Activated CD4-positive, CD25-positive, alpha-beta regulatory T cell treated with anti-CD3 and anti-CD28 coated beads, Interleukin-2, amount 50 U/mL, for 16 hours (primary cell): ENCODE measurements at regions not wholly inside any gene's neighbourhood (a gene's known extent, or its start where the extent isn't known, plus 50 kb on each side); places are given as distances from the start of the nearest gene placed in this dataset.

Experiments
- DNase-seq: peaks from one replicate; pipeline ENCODE4 v3.0.0-alpha.2; 2020; ENCODE audit warnings: low read depth, low spot score

DNA sequence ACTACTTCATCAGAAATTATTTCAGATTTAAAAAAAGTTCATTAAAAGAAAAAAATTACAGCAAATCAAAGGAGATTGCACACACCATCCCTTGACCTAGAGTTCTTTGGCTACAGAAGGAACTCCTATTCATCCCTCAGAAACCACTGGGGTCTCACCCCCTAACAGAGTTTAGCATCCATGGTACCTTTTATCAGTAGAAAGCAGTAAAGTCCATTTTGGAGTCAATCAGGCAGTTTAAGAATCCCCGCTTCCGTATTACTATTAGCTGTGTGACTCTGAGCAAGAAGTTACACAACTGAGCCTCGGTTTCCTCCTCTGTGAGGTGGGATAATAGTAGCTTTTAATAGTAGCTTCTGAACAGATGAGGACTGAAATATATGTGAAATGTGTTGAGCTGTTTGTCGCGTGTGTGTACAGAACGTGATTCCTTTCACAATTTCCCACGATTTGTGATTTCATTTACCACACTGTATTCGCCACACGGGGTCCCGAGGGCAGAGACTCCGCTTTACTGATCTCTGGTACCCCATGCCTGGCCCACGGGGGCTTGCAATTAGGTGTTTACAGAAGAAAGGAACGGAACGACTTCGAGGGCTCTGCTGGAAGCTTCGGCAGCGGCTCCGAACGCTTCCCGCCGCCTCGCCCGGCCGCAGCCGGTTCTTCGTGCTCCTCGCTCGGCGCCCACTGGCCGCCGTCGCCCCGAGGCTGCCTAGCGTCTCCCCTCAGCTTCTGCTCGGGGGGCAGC, 72.5 kb upstream of the ZBED5 start:
- DNase-seq = no peak

DNA sequence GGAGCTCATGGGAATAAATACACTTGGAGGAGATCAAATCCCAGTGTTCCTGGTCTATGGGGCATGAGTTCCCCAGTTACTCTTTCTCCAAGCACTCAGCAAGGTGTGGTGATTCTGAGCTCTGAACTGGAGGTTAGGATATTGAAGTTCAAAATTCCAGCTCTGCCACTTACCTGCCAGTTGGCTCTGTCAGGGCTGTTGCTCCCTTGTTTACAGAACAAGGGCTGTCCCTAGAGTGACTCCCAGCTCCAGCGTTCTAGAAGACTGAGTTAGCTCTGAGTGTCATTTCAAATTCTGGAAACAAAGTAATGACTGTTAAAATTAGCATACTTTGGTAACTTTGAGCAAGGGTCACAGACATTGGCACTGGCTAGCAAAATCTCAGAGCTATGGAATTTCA, 69.7 kb upstream of the ZBED5 start:
- no peak for DNase-seq

DNA sequence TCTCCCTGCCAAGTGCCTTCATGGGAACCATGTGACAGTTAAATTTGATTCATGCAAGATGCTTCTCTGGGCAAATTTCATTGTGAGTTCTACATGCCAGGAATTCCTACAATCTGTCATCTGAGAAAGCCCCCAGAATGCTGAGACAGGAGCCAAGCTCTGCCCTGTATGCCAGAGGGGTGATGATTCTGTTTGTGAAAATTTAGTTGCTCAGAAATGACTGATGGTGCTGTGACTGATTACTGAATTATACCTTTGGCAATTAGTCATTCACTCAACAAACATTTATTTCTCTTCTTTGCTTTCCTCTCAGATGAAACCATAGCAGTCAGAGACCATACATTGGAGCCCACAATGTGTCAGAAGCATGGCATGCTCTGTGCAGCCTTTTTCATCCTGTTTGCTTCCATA, 69.0 kb upstream of the ZBED5 start:
- no peak for DNase-seq

DNA sequence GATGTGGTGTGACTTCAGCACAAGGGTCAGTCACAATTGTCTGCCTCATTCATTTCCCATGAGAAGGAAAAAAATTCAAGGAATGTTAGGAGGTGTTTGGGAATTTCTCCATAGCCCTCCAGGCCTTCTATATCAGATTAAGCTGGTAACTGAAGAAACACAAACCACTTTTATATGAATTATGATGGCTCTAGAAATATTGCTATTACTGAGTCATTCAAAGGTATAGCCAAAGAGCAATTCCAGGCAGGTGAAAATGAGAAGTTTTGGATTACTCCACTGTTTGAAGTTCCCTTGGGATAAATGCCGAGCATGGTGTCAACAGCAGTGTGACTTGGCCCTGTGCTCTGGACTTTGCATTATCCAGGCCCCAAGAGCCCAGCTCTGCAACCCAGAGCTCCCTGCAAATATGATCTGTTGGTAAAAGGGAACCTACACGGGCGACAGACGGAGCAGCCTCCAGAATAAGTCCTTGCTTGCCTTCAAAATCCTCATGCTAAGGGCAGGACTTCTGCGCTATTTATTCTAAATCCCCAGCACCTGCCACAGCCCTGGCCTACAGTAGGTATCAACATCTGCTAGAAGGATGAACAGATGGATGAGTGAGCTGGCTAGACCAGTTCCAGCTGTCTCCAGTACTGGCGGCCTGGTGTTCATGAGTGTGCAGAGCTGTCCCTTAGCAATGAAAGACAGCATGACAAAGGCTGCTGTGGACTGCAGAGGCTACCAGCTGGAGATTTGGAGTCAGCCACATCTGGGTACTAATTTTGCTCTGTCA, 67.5 kb upstream of the ZBED5 start:
- no peak for DNase-seq

DNA sequence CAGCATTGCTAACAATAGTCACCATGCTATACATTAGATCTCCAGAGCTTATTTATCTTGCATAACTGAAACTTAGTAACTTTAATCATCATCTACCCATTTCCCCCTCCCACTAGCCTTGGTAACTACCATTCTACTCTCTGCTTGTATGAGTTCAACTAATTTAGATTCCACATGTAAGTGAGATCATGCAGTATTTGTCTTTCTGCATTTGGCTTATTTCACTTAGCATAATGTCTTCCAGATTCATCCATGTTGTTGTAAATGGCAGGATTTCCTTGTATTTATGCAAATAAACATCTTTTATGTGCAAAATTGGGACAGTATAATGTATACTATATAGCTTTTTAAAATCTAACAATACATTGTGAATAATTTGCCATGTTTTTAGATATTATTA, 66.0 kb upstream of the ZBED5 start:
- no peak for DNase-seq

DNA sequence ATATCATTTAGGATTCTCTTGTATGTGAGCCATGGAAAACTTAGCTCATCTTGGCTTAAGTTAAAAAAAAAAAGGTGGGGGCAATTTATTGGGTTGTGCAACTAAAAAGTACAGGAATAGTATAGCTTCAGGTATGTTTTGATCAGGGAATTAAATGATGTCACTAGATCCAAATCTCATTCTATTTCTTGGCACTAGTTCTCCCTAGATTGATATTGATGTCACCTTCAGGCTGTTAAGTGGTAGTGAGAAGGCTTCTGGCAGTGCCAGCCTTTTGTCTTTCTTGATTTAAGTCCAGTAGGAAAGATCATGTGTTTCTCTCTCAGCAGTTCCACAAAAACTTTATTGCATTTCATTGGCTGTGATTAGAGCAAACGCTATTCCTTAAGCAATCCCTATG, 65.0 kb upstream of the ZBED5 start:
- DNase-seq = no peak

DNA sequence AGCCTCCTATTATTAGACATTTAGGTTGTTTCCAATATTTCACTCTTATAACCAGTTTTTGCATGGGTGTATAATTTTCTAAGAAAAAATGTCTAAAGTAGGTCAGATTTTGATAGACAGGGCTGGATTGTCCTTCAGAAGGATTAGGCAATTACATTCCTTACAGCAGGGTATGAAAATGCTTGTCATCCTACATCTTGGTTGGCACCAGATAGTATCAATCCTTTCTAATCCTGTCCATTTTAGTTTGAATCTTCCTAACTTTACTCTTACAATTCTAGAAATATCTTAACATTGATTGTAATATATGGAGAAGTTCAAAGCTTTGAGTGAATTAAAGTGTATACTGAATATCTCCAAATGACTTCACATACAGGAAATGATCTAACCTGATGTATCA, 63.0 kb upstream of the ZBED5 start:
- no peak for DNase-seq

DNA sequence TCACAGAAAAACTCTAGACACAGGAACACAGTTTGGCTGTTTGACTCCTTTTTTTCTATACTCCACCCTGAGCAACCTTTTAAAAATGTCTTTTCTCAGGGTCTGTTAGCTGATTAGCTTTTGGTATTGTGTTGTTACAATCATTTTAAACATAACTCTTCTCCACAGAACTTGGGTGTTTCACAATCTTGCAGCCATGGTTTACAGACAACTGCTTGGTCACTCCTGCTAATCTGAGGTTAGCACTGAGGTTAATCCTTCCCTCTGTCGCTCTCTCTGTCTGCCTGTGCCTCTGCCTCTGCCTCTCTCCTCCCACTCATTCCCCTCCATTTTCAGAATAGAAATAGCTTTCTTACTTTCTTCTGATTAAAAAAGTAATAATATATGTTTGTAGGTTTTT, 62.4 kb upstream of the ZBED5 start:
- DNase-seq = no peak

DNA sequence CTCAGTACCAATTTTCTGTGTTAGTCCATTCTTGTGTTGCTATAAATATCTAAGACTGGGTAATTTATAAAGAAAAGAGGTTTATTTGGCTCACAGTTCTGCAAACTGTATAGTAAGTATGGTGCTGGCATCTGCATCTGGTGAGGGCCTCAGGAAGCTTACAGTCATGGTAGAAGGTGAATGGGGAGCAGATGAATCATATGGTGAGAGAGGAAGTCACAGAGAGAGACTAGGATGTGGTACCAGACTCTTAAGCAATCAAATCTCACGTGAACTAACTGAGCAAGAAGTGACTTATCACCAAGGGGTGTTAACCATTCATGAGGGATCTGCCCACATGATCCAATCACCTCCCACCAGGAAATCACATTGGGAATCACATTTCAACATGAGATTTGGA, 60.8 kb upstream of the ZBED5 start:
- DNase-seq = no peak

DNA sequence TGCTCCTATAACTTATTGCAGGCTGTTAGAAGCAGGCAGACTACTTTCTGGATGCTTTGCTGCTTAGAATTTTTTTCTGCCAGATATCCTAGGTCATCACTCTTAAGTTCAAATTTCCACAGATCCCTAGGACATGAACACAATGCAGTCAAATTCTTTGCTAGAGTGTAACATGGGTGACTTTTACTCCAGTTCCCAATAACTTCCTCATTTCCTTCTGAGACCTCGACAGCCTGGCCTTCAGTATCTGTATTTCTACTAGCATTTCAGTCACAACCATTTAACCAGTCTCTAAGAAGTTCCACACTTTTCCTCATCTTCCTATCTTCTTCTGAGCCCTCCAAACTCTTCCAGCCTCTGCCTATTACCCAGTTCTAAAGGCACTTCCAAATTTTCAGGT, 60.4 kb upstream of the ZBED5 start:
- DNase-seq = no peak

DNA sequence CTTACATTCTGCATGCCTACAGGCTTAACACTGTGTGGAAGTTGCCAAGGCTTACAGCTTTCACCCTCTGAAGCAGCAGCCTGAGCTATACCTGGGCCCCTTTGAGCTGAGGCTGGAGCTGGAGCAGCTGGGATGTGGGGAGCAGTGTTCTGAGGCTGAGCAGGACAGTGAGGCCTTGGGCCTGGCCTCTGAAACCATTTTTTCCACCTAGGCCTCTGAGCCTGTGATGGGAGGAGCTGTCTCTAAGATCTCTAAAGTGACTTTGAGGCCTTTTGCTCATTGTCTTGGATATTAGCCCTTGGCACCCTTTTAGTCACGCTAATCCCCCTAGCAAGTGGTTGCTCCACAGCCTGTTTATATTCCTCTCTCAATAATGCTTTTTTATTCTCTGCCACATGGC, 59.9 kb upstream of the ZBED5 start:
- DNase-seq = no peak

DNA sequence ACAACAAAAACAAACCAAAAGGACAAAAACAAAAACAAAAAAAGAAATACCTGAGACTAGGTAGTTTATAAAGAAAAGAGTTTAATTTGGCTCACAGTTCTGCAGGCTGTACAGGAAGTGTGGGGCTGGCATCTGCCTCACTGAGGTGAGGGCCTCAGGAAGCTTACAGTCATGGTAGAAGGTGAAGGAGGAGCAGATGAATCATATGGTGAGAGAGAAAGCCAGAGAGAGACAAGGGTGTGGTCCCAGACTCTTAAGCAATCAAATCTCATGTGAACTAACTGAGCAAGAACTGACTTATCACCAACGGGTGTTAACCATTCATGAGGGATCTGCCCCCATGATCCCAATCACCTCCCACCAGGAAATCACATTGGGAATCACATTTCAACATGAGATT, 58.8 kb upstream of the ZBED5 start:
- no peak for DNase-seq

DNA sequence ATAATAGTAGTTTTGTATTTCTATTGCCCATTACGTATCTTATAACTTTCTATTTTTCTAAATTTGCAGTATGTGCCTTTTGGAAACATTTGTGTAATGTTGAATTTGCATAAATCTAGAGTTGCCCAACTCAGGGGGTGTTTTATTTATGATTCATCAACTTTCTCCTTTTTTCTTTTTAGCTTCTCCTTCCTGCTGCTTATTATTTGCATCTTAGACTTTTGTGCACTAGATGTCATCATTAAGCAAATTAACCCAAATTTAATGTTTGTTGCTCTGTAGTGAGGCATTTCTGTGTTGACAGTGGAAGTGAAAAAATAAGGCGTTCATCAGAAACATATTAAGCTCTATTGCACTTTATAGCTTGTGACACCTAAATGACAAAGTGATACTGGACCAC, 56.2 kb upstream of the ZBED5 start:
- no peak for DNase-seq

DNA sequence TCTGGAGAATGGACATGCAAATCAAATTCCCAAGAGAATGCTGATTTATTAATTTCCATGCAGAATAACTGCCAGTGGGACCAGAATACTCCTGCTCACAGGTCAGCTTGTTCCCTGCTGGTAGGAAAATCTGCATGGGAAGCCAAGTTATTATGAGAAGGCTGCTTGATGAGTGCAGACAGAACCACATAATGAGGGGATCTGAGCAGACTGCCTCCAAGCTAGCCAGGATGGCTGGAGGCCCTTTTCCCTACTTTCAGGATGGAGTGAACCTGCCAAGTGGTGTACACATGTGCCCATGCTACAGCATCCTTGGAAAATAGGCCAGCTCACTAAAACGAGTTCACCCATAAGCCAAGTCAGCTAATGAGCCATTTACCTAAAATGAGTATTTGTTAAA, 55.2 kb upstream of the ZBED5 start:
- DNase-seq = no peak

DNA sequence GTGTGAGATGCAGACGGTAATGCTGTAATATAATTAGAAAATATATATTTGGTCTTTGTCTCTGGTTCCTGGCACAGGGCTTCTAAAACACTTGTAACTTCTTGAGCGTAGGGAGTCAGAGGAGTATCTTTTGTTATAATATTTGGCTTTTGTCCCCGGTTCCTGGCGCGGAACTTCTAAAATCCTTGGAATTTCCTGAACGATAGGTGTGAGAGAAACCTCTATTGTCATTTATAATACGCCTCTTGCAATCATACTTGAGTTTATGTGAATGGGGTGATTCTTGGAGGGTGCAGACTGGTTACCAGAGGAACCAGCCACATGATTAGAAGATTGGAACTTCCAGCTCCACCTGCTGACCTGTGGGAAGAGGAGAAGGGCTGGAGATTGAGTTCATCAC, 54.1 kb upstream of the ZBED5 start:
- DNase-seq = no peak

DNA sequence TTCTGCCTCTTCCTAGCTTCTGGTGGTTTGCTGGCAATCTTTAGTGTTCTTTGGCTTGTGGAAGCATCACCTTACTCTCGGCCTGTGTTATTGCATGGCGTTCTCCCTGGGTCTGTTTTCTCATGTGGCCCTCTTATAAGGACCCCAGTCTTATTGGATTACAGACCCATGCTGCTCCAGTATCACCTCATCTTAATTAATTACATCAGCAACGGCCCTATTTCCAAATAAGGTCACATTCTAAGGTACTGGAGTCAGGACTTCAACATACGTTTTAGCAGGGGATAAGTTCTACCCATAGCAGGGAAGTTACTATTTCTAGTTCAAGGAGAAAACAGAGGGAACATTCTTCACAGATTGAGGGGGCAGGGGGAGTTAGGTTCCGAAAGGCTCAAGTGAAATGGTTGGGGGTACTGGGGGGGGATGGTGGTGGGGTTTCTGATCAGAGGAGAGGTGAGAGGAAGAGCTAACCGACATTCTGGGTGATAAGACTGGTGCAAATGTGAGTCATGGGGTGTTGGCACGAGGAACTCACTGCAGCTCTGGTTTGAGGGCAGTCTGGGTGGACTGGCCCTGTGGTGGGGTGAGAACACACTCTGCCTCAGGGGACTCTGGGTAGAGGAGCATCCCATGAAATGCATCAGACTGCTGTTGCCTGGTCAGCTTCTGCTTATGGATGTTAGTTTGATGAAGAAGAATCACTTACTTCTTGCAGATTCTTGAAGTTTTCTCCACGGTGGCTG, 51.5 kb upstream of the ZBED5 start:
- DNase-seq = no peak

DNA sequence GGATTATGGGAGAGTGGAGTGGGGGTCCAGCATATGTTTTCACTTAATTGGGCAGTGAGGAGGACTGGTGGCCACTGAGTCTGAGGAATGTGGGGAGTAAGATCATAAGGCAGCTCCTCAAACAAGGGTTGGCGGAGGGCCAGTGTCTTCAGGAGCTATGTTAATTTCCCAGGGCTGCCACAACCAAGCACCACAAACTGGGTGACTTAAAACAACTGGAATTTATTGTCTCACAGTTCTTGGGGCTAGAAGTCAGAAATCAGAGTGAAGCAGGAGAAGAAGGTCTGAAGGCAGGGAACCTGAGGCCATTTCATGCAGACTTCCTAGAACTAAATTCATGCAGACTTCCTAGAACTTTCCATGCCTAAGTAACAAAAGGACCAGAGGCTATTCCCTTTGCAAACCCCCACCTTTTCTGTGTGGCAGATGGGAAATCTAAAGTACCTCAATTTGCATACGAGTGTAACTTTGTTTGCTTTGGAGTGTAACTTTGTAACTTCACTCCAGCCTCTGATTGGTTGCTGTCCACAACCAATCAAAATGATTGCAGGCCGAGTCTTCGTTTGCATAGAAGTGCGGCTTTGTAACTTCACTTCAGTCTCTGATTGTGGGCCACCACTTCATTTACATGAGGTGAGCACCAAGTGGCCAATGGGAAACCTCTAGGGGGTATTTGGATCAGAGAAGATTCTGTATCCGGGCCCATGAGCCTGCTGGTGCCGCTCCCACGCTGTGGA, 50.5 kb upstream of the ZBED5 start:
- no peak for DNase-seq
